ENCODE measurements at regions not wholly inside any gene's neighbourhood (a gene's known extent, or its start where the extent isn't known, plus 50 kb on each side); places are given as distances from the start of the nearest gene placed in this dataset.

DNA sequence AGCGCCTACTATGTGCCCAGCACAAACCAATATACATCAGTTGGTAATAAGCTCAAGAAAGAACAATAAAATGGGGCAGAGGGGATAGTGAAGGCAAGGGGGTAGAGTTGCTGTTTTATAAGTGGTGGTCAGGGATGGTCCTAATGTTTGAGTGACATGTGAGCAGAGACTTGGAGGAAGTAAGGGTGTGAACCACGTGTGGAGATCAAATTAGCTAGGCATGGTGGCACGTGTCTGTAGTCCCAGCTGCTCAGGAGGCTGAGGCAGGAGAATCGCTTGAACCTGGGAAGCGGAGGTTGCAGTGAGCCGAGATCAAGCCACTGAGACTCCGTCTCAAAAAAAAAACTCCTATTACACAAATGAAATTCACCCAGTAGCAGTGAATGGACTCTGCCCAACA lies 56.5 kb downstream of the IRX6 start:
- DNase-seq (ENCODE audit: low read depth): no peak

DNA sequence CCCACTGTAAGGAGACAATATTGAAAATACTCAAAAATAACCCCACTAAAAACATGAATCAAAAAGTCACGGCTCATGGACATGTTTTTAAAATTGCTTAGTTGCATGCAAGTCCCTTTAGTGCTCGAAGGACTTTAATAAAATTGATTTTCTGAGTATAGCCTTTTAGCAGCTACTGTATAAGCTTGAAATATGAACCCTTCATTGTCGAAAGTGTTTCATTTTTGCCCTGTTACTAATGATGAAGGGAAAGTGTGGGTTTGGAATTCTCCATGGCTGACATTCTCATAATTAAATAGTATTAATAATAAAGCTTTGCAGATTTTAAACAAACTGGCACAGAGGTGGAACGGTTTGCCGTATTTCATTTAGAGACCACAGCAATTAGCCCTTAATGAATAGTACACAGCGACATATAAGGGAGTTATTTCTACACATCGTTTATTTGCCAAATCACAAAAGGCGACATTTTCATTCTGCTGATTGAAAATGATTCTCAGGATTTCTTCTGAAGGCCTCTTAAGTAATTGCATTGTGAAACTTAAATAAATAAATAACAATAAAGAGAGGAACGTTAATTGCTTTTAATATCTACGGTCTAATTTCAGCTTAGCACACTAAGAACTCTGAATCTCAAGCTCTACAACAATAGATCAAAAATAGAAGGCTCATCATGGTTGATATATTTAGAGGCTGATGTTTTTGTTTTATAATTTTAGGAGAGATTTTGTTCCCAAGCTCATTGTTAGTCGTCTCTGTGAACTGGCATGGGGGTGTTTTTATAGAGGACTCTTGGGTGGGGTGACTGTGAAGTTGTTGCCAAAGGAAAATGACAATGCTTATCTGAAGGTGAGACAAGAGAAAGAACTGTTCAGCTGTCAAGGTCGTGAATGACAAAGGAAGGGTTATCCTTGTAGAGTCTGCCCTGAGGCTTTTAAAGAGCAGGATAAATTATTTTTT lies 60.6 kb downstream of the IRX6 start:
- no peak for DNase-seq (ENCODE audit: low read depth)

DNA sequence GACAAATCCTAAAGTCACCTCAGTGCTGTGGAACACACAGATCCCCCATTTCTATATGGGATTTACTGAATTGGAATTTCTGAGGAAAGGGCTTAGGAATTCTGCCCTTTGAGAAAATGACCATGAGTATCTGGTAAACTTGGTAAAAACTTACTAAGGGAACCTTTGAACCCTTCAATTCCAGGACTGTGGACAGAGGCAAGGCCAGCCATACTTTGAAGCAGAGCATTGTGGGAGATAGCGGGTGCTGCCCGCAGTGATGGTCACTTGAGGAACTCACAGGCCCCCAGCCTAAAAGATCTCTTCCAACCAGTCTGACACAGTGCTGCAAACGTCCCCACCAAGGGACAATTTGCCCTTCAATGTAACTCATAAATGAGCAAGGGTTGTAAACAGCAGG lies 61.4 kb downstream of the IRX6 start:
- no peak for DNase-seq (ENCODE audit: low read depth)

DNA sequence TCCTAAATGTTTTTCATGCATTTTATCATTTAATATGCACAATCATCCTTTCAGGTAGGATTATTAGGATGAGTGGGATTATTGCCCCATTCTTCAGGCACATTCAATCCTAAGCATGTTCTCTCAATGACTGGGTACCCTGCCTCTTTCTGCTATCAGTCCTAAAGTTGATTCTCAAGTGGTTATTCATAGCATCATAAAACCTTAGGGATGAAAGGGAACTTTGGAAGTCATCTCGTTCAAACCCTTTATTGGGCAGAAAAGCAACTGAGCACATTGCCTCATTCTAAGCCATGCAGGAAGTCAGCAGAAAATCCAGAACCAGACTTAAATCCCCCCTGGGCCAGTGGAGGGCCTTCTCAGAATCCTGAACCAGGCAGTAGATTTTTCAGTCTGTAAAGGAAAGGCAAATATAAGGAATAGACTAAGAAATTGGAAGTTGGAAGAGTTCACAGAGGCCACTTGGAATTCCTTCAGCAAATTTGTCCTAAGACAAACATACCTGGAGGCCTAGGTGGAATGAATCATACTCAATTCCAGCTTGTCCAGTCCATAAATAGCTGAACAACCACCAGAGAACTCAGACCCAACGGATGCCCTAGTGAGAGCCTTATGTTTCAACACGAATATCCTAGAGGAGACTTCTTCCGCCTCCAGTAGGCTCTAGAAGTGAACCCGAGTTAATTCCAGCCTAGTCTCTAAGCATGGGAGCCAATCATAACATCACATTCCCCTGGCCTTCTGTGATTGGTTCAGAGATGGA lies 62.7 kb downstream of the IRX6 start:
- no peak for DNase-seq (ENCODE audit: low read depth)

DNA sequence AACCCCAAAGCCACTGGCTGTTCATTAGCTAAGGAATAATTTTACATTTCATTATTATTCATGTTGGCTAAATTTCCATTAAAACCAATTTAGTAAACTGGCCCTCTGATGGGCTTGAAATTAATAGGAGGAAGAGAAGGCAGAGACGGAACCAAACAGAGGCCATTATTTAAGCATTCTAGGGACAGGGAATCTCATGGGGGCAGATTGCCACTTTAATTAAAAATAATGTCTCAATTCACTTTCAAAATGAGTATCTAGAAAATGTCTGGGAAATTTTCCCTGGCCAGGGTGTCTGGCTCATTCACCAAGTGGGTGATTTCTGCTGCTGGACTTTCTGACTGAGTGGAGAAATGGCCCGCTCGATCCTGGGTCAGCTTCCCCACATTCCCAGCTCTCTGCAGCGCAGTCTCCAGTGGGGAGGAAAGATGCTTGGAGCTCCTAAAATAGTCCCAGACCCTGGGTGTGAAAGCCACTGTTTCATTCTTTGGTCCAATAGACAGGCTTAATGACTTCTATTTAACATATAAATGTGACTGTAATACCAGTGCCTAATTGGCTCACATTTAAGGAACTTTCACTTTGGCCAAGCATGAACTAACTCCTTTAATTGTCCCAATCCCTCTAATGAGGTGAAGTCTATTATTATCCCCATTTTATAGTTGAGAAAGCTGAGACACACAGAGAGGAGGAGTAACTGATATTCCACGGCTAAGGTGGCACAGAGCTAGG lies 64.3 kb downstream of the IRX6 start:
- no peak for DNase-seq (ENCODE audit: low read depth)

DNA sequence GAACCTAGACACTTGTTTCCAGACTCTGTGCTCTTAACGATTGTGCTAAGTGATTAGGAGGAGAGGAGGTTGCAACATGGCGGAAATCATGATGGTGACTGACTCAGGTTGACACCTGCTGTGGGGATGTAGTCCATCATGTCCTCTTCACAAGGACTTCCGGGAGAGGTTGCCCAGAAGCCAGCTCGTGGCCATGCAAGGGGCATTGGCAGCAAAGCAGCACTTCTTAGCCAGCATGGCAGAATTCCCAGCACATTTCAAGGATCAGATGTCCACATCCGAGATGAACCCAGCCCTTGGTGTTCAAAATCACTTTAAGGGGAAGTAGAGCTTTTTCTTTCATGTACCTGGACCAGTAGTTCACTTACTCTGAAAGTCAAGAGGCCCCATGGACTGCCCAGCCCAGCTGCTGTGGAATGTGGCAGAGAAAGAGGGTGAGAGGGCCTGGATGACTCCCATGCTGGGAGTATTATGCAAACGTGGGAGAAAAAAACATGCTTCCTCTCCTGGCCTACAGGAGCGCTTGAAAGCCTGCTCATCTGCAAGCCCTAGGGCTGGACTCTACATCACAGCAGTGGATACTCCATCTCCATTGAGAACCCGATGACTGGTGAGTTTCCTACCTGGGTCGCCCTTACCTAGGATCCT lies 65.5 kb downstream of the IRX6 start:
- DNase-seq (ENCODE audit: low read depth): no peak

DNA sequence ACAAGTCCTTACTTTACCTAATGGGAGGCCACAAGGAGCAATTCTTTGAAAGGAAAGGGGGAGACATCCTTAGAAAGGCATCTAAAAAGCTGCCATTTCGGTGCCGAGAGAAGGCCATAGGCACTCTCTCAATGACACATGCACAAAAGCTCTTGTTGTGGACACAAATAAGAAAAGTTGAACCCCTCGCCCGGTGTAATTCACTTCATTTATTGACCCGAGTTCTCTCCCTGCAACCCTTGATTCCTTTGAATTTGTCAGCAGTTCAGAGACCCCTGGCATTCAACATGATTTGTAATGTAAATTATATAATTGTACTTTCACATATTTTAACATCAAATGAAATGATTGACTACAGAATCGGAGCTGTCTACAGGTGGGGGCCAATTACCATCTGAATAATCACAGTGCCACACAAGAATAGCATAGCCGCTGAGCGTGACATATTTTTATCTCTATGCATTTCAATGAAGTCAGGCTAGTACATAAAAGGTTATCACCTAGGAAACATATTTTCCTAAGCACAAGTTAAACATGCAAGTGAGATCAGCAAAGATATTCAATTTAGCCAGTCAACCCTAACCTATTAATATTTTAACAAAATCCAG lies 66.7 kb downstream of the IRX6 start:
- DNase-seq (ENCODE audit: low read depth): no peak

DNA sequence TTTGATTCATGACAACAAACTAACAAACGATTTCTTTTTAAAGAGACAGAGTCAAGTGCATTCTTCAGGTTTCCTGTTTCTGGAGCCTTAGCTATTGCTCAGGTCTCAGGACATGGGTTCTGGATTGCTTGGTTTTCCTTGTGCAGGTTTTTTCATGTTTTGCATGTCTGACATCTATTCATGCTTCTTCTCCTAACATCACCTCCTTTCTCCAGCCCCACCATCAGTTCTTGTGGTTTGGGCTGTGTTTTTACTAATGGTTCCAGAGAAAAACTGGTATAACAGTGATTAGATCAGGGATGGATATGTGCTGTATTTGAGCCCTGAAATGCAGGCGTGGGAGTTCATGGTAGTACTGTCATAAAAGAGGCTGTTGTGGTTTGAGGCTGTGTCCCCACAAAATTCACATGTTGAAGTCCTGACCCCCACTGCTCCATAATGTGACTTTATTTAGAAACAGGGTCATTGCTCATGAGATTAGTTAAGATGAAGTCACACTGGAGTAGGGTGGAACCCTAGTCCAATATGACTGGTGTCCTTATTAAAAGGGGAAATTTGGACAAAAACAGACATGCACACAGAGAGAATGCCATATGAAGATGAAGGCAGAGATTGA lies 67.9 kb downstream of the IRX6 start:
- peak; percentile 28 for DNase-seq (ENCODE audit: low read depth)

DNA sequence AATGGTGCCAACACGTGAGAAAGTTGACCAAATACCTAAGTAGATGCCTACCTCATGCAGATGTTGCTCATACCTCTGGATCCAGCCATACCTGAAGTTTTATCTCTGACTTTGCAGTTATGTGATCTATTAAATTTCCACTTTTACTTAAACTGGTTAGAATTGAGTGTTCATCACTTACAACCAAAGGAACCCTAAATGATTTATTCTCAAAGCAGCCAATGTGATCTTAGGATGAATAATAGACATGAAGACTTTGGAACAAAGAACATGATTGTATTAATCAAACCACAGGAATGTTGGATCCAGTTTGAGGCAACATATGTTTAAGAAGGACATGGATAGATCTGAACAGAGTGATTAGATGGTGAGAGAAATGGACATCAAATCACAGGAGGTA lies 68.7 kb downstream of the IRX6 start:
- peak; percentile 58 for DNase-seq (ENCODE audit: low read depth)

DNA sequence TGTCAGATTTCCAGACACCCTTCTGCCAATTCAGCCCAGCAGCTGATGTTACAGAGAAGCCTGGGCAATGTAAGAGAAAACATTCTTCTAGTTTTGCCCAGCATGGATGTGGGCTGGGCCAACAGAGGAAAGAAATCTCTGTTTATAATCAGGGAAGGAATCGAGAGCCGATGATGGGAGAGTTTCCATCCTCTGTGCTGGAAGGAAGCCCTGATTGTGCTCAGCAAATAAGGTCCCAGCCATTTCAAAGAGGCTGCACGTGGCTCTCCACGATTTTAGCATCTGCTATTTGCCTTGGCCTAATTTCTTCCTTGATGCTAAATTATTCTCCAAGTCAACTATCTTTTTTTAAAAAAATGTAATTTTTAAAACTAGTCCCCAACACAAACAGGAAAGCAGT lies 70.0 kb downstream of the IRX6 start:
- DNase-seq (ENCODE audit: low read depth): no peak

DNA sequence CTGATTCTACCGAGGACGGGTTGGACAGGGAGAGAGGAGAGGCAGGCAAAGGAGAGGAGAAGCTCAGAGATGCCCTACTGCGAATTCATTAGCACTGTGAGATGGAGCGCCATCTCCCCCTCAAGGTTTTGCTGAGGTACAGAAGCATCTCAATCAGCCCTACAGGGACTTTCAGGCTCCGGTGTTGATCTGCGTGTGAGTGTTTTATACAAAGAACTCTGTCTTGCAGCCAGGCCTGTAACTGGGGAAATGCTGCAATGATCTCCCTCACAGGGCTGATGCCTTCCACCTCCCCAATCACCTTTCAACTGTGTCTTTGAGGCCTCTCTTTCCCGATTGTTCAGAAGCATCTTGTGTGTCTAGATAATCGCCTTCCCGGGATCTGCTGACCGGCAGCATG lies 74.8 kb downstream of the IRX6 start:
- no peak for DNase-seq (ENCODE audit: low read depth)

DNA sequence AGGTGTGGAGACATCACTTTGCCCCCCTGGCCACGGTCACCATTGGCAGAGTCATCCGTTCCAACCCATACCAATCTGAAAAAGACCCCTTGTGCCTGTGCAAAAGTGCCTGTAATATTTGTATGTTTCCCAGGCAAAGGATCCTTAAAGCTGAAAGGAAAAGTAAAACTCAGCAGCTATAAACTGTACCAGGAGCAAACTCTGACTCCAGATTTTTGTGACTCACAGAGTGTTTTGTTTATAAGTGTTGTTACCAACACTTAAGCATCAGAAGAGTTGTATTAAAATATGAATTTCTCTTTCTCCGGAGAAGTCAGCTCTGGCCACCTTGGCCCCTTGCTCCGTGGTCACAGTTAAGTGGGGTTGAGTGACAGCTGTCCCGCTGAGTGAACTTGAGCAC lies 75.9 kb downstream of the IRX6 start:
- no peak for DNase-seq (ENCODE audit: low read depth)

DNA sequence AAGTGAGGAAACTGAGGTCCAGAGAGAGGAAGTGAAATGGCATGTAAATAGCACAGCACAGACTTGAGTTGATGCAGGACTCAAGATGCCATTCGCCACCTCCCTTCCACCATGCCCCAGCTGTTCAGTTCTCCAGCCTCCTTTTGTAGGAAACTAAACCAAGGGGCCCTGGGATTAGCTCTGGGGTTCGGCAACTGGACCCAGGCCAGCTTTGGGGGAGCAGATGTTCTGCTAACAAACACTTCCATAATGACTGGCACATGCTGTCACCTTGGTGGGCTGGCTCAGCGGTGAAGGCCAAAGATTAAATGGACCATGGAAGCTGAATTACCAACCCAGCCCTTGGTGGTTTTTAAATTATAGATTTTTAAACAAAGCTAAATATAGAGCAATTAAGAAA lies 77.0 kb downstream of the IRX6 start:
- no peak for DNase-seq (ENCODE audit: low read depth)

DNA sequence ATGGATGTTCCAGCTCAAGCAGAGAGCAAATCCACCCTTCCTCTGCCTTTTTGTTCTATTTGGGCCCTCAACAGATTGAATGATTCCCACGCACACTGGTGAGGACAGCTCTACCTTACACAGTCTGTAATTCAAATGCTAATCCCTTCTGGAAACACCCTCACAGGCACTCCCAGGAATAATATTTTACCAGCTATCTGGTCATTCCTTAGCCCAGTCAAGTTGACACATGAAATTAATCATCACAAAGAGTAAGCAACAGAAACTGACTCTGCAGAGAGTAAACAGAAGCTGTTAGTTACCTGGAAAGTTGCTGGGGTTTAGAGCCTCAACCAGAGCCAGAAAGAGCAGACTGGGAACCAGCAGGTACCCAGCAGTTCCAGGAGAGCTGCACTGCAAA lies 75.5 kb upstream of the MMP2 start:
- DNase-seq (ENCODE audit: low read depth): no peak

DNA sequence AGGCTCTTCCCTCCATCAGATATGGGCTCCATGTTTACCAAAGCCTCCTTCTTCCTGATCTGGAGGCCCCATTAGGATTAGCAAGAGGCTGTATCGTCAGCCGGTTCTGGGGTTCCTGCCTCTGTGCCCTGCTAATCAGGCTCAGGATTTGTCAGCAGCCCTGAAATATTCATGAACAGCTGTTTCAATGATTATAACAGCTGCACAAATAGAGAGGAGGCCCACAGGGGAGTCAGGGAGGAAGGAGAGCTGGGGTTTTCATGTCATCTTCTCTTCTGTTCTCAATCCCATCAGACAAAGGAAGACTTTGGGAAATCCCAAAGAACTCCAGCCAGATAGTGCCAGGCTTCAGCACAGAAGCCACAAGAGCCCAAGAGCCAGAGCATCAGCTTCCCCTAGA lies 72.3 kb upstream of the MMP2 start:
- DNase-seq (ENCODE audit: low read depth): no peak

DNA sequence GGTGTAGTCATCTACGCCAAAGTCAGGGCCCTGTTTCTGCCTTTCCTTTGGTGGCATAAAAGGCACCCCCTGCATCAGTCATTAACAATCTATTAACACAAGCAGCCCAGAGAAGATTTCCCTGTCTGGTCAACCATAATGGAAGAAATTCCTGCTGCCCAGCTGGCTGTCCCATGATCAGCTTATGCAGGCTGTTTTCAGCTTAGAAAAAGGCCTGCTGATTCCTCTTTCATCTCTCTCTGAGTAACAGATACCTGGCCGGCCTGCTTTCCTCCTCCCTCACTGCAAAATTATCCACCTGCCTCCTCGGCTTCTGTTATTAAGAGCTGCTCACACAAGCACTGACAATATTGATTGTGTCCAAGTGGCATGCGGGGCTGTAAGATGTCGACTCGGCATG lies 70.3 kb upstream of the MMP2 start:
- DNase-seq (ENCODE audit: low read depth): no peak

DNA sequence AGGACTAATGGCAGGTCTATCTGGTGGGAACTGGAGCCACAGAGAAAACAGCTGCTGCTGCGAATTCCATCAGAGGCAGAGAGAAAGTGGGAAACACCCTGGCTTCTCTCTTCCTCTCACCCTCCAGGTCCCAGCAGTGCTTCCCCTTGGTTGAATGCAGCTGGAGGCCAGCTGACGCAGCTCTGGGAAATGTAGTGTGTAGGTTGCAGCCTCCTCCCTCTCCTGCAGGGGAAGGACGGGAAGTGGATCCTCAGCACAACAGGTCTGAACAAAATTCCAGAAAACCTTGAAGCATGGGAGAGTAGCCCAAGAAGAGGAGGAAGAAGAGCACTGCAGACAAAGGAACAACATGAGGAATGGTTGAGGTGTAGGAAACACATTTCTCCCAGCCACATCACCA lies 67.8 kb upstream of the MMP2 start:
- DNase-seq (ENCODE audit: low read depth): no peak

DNA sequence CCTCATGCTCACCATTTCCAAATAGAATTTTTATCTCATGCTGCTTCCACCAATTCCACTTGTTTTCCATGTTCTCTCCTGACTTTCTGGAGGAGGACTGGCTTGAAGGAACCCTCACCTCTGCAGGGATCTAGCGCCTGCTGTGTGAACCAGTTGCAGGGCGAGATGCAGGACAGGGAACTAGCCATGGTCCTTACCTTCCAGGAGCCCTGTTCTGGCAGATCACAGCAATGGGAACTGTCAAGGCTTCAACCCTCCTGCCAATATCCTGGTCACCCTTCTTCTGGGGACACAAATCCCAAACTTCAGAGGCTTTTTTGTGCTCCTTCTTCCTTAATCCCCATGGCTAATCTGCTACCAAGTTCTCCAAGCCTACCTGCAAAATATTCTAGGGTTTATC lies 60.4 kb upstream of the MMP2 start:
- DNase-seq (ENCODE audit: low read depth): peak; percentile 6

DNA sequence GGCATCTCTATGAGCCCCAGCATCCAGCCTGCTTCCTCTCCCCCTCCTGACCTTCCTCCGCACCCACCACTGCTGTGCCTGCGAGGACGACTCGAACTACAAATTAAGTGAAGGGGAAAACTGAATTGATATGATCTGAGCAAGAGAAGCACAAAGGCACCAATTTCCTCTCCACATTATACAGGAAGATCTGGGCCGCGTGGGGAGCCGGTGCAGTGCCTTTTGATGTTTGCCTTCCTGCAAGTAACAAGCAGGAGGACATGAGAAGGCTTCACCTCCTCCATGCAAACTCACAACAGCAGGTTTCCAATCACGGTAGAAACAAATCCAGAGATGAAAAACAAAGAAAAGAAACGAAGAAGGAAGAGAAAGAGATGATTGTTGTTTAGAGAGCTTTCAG lies 57.8 kb upstream of the MMP2 start:
- no peak for DNase-seq (ENCODE audit: low read depth)

DNA sequence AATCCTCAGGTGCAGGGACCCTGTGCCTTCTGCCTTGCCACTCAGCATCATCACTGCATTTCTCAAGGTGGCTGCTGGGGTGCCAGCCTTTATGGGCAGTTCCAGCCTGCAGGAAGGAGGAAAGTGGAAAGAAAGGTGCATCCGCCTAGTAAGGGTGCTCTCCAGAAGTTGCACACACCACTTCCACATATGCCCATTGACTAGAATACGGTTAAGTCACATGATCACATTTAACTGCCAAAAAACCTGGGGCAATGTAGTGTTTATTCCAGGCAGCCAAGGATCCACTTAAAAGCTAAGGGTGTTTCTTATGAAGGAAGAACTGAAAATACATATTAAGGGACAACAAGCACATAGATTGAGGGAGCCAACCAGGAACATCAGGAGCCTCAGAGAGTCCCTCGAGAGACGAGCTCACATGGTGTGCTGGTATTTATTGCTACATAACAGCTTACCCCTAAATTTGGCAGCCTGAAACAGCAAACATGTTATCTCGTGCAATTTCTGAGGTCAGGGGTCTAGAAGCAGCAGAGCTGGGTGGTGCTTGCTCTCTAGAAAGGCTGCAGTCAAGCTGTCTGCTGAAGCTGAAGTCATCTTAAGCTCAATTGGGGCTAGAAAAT lies 52.0 kb upstream of the MMP2 start:
- no peak for DNase-seq (ENCODE audit: low read depth)
